ENCODE measurements at regions not wholly inside any gene's neighbourhood (a gene's known extent, or its start where the extent isn't known, plus 50 kb on each side); places are given as distances from the start of the nearest gene placed in this dataset.

DNA sequence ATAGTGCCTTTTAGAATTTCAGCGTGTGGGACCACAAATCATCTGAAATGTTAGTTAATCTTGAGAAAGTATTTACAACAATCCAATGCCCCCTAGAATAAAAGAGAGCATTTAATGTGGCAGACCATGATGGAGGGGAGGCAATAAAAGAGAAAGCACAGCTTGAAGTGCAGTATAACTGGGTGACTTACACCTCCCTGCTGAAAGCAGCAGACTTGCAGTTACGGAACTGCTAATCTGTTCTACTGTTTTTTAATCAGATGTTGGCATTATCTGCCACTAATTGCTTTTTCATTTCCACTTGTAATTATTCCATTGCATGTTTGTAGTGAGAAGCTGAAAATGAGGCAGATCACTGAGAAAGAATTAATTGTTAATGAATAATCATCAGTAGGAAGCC, 130.5 kb upstream of the ITGA4 start:
- FAIRE-seq (no peak), DNase-seq (ENCODE audit: low spot score in 2 of 2) (no peak)

- FAIRE-seq (no peak), DNase-seq (ENCODE audit: low spot score in 2 of 2) (no peak)
These were observed 126.9 kb upstream of the ITGA4 start for GRCh38 chr2:181330286-181330685.

DNA sequence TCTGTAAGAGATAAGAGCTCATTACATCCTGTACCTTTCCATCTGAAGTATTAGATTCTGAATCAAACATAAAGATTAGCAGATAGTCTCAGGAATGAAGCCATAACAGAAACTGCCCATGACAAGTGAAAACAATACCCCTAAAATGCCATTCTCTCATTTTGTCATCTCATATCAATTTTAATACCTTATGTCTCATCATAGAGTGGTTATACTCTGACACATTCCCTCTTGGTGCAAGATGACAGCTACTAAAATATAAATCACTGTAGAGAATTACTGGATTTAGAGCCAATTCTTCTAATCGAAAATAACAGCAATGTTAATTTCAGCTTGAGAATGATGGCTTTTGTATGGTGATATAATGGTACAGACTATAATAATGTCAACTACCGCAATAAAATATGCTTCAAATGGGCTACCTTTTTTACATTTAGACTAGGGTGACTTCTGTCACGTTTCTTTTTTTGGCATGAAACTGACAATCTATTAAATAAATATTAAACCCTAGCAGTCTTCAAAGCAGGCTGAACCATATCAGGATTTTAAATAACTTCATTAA, 125.1 kb upstream of the ITGA4 start:
- DNase-seq (ENCODE audit: low spot score in 2 of 2) (no peak), FAIRE-seq (no peak)

GRCh38 chr2:181334158-181334826, 122.9 kb upstream of the ITGA4 start:
- no peak for DNase-seq (ENCODE audit: low spot score in 2 of 2)
- FAIRE-seq, result no peak

DNA sequence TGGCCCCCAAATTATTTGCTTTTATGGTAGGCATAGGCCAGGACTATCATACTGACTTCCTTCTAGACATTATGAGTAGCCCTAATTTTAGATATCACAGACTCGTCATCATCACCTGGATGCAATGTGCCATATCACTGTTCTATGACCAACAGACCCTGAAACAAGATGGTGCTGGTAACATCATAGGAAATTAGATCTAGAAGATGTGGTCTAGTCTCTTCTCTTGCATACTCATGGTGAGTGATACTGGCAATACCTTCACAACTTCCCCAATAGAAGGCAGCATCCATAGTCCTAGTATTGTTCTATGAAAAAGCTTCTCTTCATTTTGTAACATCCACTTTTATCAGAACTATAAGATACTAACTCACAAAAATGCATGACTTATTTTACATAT, 116.3 kb upstream of the ITGA4 start:
- FAIRE-seq (no peak), DNase-seq (ENCODE audit: low spot score in 2 of 2) (no peak)

- FAIRE-seq (no peak), DNase-seq (ENCODE audit: low spot score in 2 of 2) (no peak)
These were observed 115.2 kb upstream of the ITGA4 start for GRCh38 chr2:181341855-181342600.

GRCh38 chr2:181348107-181348837, 108.9 kb upstream of the ITGA4 start:
- DNase-seq (ENCODE audit: low spot score in 2 of 2) (no peak), FAIRE-seq (no peak)

DNA sequence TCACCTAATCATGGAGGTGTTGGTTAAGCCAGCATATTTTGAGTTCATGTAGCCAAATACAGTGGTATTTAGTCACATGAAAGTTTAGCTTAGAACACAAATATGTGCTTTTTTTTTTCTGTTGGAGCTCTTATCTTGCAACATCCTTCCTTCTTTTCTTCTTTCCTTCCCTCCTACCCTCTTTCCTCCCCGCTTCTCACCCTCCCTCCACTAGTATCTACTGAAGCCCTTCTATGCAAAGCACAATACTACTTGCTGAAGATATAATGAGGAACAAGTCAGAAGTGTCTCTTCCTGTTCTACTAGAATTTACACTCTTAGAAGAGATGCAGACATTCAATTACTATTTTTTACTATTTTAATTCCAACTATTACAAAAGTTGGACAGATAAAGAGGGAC, 105.0 kb upstream of the ITGA4 start:
- DNase-seq (ENCODE audit: low spot score in 2 of 2), result no peak
- FAIRE-seq, result no peak

GRCh38 chr2:181354626-181355025, 102.6 kb upstream of the ITGA4 start:
- DNase-seq (ENCODE audit: low spot score in 2 of 2) (no peak), FAIRE-seq (no peak)

- FAIRE-seq (no peak), DNase-seq (ENCODE audit: low spot score in 2 of 2) (no peak)
These were observed 100.6 kb upstream of the ITGA4 start for GRCh38 chr2:181356526-181357130.

GRCh38 chr2:181357979-181358378, 99.2 kb upstream of the ITGA4 start:
- FAIRE-seq (no peak), DNase-seq (ENCODE audit: low spot score in 2 of 2) (no peak)

- FAIRE-seq, result no peak
These were observed 94.6 kb upstream of the ITGA4 start for GRCh38 chr2:181362561-181362960.

GRCh38 chr2:181363164-181363563, 94.0 kb upstream of the ITGA4 start:
- no peak for DNase-seq (ENCODE audit: low spot score in 2 of 2)
- FAIRE-seq, result no peak

More at GRCh38 chr2:181362561-181362960, 94.6 kb upstream of the ITGA4 start:
- DNase-seq (ENCODE audit: low spot score in 2 of 2), result no peak

GRCh38 chr2:181364492-181365170, 92.6 kb upstream of the ITGA4 start:
- FAIRE-seq, result no peak

DNA sequence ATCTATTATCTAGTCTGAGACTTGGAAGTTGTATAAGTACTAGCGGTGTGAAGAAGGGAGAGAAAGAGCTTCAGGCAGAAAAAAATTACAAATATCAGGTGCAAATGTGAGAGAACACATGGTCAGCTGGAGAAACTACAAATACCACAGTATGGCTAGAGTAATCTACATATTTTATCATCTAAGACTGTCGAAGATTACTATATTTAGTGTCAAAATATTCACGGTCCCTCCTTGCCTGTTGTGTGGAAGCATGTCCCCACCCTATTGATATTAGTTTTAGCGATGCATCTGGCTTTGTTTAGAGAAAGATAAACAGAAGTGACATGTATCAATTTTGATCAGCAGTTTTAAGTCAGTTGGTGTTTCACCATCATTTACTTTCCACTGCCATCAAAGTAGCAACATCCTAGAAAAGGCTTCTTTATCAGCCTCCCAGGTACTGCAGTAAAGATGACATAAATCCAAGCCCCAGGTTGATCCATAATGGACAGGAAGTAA, 90.5 kb upstream of the ITGA4 start:
- FAIRE-seq, result no peak
- DNase-seq (ENCODE audit: low spot score in 2 of 2), result no peak

More at GRCh38 chr2:181364492-181365170, 92.6 kb upstream of the ITGA4 start:
- no peak for DNase-seq (ENCODE audit: low spot score in 2 of 2)

DNA sequence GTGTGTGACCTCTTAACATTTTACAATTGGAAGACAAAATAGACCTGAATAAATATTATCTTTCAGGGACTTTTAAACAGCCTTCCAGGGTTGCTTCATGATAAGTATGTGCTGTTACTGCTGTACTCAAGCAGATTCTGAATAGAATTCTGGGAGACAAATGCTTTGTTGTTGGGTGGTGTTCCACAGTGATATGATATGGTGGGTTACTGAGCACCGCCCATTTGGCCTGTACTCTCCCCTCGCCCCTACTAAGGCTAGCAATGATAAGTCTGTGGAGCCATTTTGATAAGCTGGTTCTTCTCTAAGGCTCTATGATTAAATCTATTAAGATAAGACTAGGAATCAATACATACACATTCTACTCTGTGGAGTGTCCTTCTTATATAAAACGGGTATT, 89.8 kb upstream of the ITGA4 start:
- FAIRE-seq, result no peak
- no peak for DNase-seq (ENCODE audit: low spot score in 2 of 2)

- FAIRE-seq (no peak), DNase-seq (ENCODE audit: low spot score in 2 of 2) (no peak)
These were observed 89.2 kb upstream of the ITGA4 start for GRCh38 chr2:181367906-181368435.

- no peak for FAIRE-seq
- no peak for DNase-seq (ENCODE audit: low spot score in 2 of 2)
These were observed 87.1 kb upstream of the ITGA4 start for GRCh38 chr2:181370126-181370525.

DNA sequence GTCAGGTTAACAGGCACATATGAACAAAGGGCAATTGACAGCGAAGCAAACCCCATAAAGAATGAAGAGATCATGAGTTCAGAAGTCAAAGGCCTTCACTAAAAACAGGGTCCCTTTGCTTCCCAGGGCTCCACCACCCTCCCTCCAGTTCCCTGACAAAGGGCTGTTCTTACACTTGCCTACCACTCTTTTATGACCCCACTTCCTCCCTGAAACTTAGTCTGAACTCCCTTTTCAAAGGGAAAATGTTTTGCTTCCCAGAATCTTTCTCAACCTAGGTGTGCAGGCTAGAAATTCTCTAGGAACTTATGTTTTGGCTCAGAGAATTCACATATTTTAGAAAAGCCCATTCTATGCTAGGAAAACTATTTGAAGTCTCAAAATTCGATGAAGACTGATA, 86.0 kb upstream of the ITGA4 start:
- FAIRE-seq, result no peak
- no peak for DNase-seq (ENCODE audit: low spot score in 2 of 2)
